ENCODE measurements at regions not wholly inside any gene's neighbourhood (a gene's known extent, or its start where the extent isn't known, plus 50 kb on each side); places are given as distances from the start of the nearest gene placed in this dataset.
A peak's percentile ranks its signal among the peaks of the same experiment; 100 is the strongest.
"Not testable (repeated sequence)": the region's sequence is repeated elsewhere in the genome, so short reads cannot be mapped to it uniquely, and the experiment has no call there.

- no peak for DNase-seq
Measured at GRCh38 chr6:28585335-28585734, 59.7 kb downstream of the GPX5 start.

GRCh38 chr6:28586324-28586723, 60.6 kb downstream of the GPX5 start:
- no peak for DNase-seq

- DNase-seq = peak; percentile 71
Measured at GRCh38 chr6:28586962-28587745, 61.5 kb downstream of the GPX5 start.

GRCh38 chr6:28587746-28588075, 62.0 kb downstream of the GPX5 start:
- no peak for DNase-seq

- DNase-seq = no peak
Measured at GRCh38 chr6:28588666-28589065, 63.0 kb downstream of the GPX5 start.

GRCh38 chr6:28589234-28589956, 63.7 kb downstream of the GPX5 start:
- DNase-seq = peak; percentile 80

- no peak for DNase-seq
Measured at GRCh38 chr6:28589957-28590349, 64.3 kb downstream of the GPX5 start.

- DNase-seq = no peak
Measured at GRCh38 chr6:28597217-28597835, 71.6 kb downstream of the GPX5 start.

- DNase-seq = no peak
Measured at GRCh38 chr6:28597924-28598722, 72.4 kb downstream of the GPX5 start.

- no peak for DNase-seq
Measured at GRCh38 chr6:28598757-28599686, 73.3 kb downstream of the GPX5 start.

- no peak for DNase-seq
Measured at GRCh38 chr6:28600245-28600644, 74.6 kb downstream of the GPX5 start.

GRCh38 chr6:28603891-28604290, 78.2 kb downstream of the GPX5 start:
- no peak for DNase-seq

GRCh38 chr6:28606424-28607391, 81.0 kb downstream of the GPX5 start:
- peak; percentile 74 for DNase-seq

GRCh38 chr6:28607990-28608389, 82.3 kb downstream of the GPX5 start:
- no peak for DNase-seq

GRCh38 chr6:28609672-28610071, 84.0 kb downstream of the GPX5 start:
- no peak for DNase-seq

GRCh38 chr6:28615616-28615954, 89.9 kb downstream of the GPX5 start:
- DNase-seq = no peak

GRCh38 chr6:28615955-28616747, 90.5 kb downstream of the GPX5 start:
- no peak for DNase-seq

GRCh38 chr6:28618898-28619555, 93.3 kb downstream of the GPX5 start:
- DNase-seq = no peak

GRCh38 chr6:28621268-28621667, 95.6 kb downstream of the GPX5 start:
- DNase-seq = not testable (repeated sequence)
